HG02623 (cell line): ENCODE measurements at regions not wholly inside any gene's neighbourhood (a gene's known extent, or its start where the extent isn't known, plus 50 kb on each side); places are given as distances from the start of the nearest gene placed in this dataset.
A peak's percentile ranks its signal among the peaks of the same experiment; 100 is the strongest.

Source experiments
- ATAC-seq: cut with Tn5 transposase; IDR thresholded peaks from one replicate; pipeline ENCODE4 v1.9.1; 2021; ENCODE audit warnings: moderate library complexity; ENCODE audit not compliant: unreplicated experiment

DNA sequence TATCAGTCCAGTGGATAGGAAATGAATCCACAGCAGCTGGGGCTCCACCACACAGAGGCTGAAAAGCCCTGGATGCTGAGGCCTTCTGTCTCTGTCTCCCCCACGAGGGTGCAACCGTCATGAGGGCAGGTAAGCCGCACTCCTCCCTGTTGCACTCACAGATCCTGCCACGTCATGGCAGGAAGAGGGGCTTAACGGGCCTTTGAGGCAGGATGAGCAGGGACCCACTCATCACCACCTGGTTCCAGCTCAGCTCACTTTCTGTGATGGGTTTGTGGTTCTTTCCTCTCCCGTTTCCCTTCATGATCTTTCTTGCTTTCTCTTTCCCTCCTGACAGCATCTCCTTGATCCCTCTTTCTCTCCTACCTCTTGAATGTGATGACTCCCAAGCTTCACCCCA lies 575.2 kb downstream of the CCDC171 start:
- no peak for ATAC-seq

DNA sequence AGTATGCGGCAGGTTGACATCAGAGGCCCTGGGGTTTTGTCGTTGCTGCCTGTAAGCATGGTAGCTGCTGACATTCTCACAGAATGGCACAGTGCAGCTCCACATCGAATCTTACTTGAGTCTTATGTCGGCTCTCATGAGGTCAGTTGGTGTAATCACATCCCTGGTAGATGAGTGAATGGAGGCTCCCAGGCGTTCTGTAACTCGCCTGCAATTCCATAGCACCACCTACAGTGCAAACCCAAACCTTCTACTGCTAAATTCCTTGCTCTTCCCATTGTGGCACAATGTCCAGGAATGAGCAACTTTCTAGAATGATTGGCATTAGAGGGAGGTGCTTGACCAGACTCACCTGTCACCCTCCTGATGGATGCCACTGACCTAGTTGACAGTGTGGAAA lies 578.4 kb downstream of the CCDC171 start:
- no peak for ATAC-seq

DNA sequence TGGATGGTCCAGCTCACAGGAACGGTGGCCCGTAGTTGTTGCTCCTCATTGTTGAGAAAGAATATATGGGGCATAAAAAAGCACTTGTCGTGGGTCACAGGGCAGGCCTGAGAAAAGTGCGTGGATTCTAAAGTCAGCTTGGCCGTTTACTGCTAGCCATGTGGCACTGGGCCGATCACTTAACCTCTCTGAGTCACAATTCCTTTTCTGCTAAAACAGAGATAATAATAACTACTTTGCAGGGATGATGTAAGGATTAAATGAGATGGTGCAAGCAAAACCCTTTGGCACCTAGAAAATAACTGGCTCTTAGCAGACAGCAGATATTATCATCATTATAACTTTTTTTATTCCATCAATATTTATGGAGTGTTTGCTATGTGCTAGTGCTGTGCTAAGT lies 579.7 kb downstream of the CCDC171 start:
- ATAC-seq, result no peak

DNA sequence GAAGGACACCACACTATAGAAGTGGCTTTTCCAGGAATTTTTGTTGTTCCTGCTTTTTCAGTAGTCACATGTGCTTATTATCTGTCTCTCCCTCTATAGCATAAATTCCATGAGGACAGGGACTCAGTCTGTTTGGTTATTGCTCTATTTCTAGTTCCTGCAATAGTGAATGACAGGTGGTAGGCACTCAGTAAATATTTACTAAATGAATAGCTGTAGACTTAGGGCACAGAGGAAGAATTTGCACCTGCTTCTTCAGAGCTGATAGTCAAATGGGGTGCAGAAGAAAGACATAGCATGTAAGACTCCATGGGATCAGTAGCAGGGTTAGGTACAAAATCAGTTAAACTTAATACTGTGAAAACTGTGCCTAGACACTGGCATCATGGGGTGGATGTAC lies 580.2 kb downstream of the CCDC171 start:
- ATAC-seq, result no peak

DNA sequence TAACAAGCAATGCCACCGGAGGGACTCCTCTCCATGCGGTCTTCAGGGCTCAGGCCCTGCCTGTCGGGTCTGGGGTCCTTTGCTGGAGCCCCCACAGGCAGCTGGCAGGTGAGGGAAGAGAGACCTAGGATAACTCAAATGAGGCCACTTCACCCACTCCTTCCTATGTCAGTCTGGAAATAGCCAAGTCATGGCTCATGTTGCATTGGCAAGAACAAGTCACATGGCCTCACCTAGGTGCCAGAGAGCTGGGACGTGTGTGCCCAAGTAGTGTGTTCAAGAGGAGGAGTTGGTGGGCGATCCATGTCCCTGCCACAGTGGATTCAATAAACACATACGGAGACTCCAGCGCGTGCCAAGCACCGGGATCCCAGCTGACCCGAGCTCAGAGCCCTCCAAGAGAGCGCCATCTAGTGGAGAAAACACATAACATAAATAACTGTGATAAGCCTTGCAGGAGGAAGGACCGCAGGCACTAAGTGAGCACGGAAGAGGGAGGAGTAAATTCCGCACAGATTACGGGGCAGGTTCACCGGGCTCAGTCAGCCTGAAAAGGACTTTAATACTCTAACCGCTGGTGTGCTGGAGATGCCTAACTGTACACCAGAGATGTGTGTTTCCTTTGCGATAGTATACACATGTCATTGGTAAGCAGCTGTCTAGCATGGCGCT lies 580.8 kb downstream of the CCDC171 start:
- peak; percentile 87 for ATAC-seq

DNA sequence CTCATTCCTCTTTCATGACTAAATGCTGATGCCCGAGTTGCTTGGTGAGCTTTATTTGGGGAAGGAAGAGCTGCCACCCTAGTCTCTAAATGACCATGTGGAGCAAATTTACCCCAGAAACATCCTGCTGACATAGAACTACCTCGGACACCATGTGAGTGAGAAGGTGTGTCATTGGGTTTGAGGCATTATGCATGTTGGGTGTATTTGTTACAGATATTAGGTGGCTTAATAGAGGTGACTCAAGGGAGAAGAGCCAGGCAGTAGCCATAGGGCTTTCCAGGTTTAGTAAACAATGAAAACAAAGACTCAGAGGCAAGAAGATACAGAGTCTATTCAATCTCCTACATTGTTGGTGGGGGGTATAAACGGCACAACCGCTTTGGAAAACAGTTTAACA lies 581.5 kb downstream of the CCDC171 start:
- ATAC-seq, result no peak

DNA sequence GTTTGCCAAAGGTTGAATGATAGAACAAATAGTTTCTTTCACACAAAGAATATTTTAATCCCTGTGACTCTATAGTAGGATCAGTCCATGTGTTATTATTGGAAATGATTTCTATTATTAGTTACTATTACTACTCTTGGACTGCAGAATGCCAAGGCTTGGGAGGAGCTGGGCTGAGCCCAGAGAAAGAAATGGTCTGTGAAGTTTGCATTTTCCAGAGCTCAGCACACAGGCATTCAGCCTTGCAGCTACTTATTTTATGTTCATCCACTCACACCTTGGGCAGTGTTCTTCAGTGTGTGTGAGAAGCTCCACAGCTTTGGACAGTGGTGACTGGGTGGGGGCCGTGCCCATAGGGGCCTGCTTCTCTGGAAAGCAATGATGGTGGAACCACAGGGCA lies 583.1 kb downstream of the CCDC171 start:
- ATAC-seq, result no peak

DNA sequence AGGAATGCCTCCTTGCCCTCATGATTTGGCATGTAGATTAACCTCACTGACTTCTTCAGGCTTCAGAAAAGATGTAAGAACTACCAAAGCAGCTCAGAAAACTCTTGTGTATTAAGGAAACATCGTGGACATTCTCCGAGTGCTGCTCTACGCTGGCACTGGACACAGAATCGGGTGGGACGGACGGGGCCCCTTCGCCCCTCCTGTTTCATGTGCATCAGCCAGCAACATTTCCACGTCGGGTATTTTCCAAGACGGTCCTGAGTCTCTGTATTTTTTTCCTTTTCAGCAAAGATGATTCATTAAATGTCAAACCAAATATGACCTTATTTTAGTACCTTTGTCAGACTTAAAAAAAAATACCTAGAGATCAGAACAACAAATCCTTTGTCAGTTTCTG lies 583.6 kb downstream of the CCDC171 start:
- ATAC-seq, result no peak

DNA sequence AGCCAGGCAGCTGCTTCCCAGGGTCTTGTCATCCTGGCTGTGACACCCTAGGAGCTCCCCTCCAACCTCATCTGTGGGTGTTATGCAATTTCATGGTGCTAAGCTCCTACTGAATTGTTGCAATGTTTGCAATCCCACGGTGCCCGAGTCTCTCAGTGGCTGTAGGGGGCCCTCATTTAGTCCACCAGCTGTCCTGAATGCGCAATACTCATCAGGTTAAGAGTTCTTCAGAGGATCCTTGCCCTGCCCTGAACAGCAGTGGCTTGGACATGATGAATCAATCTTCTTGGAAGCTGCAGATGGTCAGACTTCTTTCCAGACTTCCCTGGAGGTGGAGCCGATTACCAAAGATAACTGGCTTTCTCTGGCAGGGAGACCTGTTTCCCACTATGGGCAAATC lies 584.1 kb downstream of the CCDC171 start:
- no peak for ATAC-seq

DNA sequence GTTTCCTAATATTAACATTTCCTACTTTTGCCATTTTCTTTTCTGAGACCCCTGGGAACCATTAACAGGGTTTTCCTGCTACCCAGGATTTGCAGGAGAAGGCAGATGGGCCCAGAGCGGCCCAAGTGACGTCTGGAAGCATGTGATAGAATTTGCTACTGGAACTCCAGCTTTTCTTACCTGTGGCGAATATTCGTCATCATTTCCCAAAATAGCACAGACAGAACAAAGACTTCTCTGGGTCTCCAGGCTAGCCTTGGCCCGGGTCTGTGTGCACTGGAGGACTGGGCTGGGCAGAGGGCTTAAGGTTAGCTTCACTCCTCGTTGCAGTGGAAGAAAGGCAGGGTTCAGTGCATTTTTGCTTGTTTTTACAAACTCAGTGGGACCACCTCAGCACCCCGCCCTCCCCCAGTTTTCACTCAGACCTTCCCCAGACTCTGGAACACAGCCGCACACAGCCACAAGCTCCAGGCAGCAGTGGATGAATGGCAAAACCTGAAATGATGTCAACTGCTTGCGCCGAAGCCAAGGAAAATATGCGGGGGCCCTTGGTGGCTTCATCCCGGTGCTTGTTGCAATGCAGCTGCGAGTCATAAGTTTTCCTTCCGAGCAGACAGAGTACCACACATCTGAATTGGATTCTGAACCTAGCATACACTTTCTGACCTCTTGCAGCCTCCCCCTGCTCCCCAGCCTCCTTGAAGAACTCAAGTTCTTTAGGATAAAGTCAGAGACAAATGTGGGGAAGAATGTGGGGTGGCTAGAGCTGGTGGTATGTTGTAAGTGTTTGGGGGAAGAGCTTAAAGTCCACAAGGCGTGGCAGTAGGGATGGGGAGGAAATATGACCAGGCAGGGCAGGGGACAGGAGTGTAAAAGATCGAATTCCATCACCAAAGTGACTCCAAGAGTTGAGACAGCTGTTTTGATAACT lies 586.0 kb downstream of the CCDC171 start:
- ATAC-seq, result no peak

DNA sequence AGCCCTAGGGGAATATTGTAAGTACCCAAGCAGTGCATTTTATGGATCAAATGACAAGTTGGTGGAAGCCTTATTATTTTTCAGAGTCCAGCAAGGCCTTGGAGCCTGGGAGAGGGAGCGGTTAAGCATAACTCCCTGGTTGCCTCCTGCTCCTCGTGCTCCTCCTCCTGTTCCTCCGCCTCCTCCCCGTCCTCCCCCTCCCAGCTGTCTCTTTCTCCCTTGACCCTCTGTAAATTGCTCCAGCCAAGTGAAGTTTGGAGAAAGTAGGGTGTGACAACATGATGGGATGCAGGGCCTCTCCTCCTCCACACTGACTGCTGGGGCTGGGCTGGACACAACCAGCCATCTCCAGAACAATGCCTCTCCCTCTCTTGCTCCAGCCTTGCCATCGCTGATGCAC lies 586.9 kb downstream of the CCDC171 start:
- no peak for ATAC-seq

DNA sequence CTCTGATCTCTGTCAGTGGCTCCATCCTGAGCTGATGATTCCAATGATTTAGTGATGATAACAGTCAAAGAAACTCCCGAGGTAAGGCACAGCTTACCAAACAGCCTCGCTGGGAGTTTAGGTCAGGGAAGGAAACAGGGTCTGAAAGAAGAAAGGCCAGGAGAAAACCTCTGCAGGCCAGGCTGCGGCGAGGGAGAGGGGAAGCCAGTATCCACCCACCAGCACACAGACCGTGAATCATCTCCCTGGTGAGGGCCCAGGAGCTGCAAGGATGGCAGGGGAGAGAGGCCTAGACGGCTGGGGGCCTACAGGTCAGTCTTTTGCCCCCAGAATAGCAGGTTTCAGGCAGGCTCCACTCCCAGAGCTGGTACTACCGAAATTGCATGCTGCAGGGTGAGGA lies 590.5 kb downstream of the CCDC171 start:
- ATAC-seq, result no peak

DNA sequence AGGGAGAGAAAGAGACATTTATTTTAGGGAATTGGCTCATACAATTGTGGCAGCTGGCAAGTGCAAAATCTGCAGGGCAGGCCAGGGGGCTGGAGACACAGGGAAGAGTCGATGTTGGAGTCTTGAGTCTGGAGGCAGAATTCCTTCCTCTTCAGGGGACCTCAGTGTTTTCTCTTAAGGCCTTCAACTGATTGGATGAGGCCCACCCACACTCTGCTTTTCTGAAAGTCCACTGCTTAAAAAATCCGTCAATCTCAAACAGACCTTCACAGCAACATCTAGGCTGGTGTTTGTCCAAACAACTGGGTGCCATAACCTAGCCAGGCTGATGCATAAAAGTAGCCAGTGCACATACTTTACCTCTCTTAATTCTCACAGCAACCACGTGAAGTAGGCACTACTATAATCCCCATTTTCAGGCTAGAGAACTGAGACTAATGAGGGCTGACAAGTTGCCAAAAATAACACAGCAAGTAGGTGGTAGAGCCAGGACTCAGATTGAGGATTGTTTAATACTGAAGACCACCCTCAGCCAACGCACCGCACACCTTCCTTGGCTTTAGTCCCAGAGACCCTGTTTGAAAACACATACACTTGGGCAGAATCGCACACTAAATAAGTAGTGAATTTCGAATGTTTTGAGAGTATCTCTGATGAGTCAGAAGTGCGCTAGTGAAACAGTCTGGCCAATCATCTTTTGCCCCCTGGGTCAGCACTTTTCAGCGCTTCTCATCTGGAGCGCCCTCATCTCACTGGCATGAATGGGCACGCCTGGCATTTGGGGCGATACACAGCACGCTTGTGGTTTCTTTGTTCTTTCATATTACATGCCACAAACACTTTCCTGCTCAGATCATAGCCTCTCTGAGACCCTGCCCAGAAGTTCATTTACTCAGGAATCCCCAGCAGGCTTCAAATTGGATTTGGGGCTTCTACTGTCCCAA lies 591.4 kb downstream of the CCDC171 start:
- no peak for ATAC-seq

DNA sequence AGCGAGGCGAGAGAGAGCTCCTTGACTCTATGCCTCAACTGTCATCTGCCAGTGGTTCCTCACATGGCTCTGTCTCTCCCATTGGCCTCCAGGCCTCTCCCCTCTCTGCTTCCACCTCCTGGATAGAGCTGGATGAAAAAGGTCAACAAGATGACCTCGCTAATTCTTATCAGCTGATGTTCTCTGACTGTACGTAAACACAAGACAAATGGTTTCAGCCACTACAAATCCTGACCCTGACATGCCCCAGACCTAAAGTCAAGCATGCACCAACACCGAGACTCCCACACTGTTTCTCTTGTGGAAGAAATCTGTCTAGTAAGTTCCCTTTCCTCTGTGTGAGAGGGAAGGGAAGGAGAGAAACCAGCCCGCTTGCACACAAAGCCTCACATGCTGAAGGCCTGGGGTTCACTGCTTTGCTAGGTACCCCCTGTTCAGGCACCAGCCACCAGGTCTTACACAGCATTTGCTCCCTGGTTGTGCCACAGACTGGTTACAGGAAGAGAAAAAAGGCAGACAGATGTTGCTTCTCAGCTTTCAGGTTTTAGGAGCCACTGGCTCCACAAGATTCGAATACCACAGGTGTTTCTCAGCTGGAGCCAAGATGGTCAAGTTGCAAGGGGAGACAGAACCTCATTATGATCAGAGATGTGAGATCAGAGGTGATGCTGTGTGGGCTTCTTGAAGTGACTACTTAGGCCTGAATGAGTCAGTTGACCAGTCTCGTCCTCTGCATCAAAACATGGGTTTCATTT lies 592.5 kb downstream of the CCDC171 start:
- no peak for ATAC-seq

DNA sequence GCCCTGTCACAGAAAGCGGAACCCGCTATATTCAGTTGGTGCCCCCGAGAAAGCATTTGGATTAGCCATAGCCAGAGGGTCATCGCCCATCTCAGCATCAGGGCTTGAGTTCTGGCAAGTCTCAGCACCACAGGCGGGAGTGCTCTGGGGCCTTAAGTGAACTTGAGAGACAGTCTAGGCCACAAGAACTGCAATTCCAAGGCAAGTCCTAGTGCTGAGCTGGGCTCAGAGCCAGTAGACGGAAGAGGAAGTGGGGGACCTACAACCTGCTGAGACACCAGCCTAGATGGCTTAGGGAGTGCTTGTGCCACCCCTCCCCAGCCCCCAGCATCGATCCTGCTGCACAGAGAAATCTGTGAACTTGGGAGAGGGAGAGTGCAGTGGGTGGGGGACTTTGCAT lies 594.9 kb downstream of the CCDC171 start:
- no peak for ATAC-seq

DNA sequence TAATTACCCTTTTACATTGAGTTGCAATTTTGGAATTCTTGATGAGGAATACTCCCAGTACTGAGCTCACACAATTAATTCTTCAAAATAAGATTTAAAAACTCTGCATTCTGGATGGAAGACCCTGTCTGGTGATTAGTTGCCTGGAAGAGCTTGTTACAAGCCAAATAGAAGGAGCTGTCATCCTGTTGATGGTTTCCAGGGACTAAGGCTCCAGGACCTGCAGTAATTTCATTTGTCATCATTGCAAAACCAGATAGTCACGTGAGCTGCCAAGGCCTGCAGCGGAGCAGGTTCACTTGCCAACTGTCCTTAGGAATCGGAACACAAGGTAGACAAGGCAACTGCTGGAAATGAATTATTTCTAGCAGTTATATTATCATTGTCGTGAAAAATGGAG lies 597.7 kb downstream of the CCDC171 start:
- no peak for ATAC-seq

DNA sequence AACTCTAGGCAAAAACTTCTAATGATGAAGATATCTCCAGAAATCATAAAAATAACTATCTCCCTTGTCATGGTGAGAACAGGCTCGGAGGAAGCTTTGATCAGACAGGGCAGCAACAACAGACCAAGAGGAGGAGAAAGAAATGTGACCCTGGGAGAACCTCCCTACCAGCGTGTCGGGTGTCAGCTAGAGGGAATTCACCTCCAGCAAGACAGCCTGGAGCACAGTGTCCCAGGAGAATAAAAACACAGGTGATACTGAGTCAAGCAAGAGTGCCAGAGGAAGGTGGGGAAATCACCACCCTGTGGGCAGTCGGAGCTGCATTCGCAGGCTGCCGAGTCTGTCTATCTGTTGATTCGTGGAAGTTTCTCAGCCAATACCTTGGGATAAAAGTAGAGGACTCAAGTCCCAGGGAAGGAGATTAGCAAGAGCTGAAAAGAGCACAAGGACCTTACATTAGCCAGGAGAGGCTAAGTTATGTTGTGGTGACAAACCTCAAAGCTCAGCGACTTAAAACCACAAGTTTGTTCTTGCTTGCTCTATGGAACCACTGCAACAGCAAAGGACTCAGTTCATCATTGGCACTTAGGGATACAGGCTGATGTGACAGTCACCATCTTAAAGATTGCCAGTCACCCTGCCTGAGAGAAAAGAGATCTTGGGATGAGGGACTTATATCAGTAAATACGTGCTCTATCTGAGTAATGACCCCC lies 598.3 kb downstream of the CCDC171 start:
- ATAC-seq, result no peak

DNA sequence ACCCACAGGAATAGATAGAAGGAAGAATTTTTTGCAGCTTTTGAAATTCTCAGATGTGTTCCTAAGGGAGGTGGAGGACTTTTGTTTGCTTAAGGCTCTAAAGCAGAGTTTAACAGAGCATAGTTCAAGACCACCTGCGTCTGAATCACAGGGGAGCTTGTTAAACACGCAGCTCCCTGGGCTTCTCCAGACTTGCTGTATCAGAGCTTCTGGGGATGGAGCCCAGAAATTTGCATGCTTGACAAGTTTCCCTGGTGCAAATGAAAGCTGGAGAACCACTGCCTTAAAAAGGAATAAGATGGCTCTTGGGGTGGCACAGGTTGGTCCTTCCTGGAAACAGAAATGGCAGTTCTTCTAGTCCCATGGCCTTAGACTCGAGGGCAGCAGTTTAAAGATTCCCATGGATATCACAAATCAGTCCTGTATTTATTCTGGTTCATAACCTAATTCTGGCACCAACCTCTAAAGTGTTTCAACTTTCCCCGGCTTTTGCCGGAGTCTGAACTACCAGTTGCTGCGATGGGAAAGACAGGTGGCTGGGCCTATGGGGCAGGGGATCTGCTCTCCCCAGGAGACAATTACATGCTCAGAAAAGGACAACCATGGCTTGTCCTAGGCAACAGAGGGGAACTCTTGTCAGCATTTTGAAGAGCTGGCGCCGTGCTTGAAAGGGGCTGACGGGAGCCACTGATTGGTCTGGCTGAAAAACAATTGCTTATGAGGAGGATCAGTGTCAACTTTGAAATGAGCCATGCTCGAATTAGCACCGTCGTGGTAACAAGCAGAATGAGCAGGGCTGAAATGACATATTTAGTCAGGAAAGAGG lies 599.6 kb downstream of the CCDC171 start:
- no peak for ATAC-seq

DNA sequence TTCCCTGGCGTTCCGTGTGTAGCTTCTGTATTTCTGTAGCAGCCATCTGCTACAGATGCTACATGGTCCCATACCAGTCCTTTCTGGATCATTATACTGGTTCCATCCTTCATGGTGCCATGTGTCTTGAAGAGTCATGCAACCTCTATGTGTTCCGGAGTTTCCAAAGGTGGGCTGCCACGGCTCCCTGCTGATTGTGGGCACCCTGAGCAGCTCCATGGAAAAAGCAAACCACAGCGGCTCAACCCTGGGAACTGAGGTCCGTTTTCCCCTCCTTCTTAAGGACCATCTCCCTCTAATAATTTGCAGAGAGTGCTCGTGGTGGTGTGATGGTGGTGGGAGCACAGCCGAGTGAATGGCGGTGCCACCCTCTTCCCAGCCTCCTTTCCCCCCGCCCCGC lies 600.4 kb downstream of the CCDC171 start:
- no peak for ATAC-seq
